ENCODE measurements at regions not wholly inside any gene's neighbourhood (a gene's known extent, or its start where the extent isn't known, plus 50 kb on each side); places are given as distances from the start of the nearest gene placed in this dataset.

DNA sequence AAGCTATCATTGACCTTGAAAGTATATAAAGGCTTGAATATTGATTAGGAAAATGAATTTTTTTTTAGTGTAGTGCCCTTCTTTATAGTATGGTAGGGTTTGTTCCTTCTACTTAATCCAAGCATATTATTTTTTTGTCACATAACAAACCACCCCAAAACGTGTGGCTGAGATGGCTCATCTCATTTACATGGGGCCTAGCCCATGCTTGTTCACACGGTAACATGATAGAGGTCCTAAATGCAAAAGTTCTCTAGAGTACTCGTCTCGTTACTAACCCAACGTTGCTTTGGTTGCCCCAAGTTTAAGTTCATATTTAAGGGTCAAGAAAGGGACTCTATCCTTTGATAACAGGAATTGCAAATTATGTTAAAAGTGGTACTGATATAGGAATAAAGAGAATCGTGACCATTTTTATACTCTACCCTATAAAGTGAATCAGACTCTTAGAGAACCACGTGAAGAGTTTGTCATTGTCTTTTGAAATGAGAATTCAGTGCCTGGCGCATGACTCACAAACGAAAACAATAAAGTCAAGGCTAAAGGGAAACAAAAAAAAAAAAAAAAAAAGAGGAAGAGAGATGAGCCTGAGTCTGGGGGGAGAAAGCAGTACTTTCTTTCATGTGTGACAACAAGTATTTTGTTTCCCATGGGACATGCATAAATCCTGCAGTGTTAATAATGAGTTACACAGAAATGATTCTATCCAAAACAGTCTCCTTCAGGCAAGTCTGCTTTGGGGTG lies 402.8 kb upstream of the NWD2 start:
- no peak for DNase-seq

- no peak for DNase-seq
Observed at GRCh38 chr4:36844448-36844847, 400.1 kb upstream of the NWD2 start.

- no peak for DNase-seq
Observed at GRCh38 chr4:36852856-36853255, 391.7 kb upstream of the NWD2 start.

DNA sequence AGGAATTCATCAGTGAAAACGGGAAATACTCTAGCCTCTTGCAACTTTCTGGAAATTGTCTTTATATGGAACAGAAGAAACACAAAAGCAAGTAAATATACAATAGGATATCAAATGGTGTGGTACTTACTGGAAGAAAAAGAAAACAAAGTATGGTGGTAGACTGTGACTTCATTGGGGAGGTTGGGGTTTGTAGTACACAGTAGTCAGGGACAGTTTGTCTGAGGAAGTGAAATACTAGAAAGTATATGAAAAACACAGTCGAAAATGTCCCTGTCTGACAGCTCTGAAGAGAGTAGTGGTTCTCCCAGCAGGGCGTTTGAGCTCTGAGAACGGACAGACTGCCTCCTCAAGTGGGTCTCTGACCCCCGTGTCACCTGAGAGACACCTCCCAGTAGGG lies 390.0 kb upstream of the NWD2 start:
- DNase-seq, result no peak

GRCh38 chr4:36863601-36864000 lies 380.9 kb upstream of the NWD2 start:
- no peak for DNase-seq

DNA sequence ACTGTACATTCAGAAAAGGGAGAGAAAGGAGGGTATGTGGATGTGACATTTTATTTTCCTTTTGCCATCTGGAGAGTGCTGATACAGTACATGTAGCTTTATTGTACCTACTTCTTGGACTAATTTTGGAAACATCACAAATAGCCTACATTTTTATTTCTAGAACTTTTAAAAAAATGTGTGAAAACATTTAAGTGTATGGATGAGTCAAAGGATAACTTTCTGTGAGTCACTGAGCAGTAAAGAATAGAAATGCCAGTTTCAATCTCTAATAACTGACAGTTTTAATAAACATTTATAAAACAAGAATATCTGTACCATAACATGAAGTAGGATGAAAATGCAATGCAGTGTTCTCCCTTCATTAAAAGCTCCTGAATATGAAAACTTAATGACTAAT lies 374.4 kb upstream of the NWD2 start:
- no peak for DNase-seq

DNA sequence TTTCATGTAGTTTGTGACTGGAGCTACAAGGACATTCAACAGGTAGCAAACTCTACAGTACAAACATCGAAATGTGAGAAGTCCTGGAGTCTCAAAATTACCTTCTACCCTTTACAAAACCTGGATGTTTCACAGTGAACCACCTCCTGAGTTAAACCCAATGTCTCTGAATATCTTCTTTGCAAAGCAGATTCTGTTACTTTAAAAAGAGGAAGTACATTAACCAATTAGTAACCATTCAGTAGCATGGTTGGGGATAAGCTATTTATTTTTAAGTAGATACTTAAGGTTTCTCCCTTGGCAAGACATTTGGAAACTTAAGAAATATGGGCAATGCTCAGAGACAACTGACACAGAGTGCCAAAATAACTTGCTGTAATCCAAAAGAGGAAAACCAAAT lies 371.9 kb upstream of the NWD2 start:
- no peak for DNase-seq

- DNase-seq, result no peak
Observed at GRCh38 chr4:36884151-36884550, 360.4 kb upstream of the NWD2 start.

GRCh38 chr4:36891971-36892370 lies 352.6 kb upstream of the NWD2 start:
- DNase-seq, result no peak

- no peak for DNase-seq
Observed at GRCh38 chr4:36900446-36900987, 344.0 kb upstream of the NWD2 start.

- DNase-seq, result no peak
Observed at GRCh38 chr4:36904823-36905222, 339.7 kb upstream of the NWD2 start.

DNA sequence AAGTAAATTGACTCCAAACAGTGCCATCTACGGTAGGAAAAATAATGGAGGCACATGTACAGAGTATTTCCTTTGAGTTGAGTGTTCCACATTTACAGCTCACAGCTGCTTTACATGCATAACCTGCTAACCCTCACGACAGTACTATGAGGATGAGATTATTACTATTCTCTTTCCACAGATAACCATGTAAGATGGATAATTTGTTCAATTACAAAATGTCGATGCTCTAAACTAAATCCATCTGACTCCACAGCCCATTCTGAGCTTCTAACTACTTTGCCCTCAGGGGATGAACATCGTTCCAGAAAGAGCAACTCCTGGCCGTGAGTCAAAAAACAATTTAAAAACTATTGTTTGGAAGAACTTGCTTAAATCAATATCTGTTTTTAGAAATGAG lies 330.4 kb upstream of the NWD2 start:
- no peak for DNase-seq

DNA sequence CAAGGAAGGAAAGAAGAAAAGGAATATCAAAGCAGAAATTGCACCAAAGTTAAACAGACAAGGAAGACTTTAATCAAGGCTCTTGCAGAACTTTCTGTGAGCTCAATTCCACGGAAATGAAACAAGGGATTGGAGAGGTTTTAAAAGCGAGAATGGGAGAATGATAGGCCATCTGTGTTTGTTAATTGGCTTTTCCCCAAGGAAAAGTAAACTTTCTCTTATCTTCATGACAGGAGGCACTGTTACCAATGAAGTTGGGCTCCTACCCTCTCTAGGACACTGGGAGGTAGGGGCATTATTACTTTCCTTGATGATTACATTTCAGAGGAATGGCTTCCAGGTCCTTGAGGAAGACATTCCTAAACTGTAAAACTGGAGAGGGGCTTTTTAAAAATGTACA lies 328.8 kb upstream of the NWD2 start:
- no peak for DNase-seq

DNA sequence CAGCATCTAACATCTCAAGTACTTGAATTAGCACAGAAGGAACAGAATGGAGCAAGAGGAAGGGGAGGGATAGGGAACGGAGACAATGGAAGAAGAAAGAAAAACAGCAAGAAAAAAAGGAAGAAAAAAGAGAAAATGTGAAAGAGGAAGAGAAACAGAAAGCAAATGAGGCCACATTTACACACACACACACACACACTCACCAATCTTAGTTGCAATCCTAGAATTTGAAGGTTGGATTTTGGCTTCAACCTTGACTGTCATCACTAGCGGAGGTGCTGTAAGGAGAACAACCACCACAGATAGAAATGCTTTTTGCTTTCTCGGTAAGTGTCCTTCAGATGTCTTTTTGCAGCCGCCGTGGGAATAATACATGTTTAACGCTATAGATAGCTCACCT lies 327.1 kb upstream of the NWD2 start:
- no peak for DNase-seq

- no peak for DNase-seq
Observed at GRCh38 chr4:36919721-36920120, 324.8 kb upstream of the NWD2 start.

GRCh38 chr4:36921476-36922216 lies 322.9 kb upstream of the NWD2 start:
- DNase-seq, result no peak

DNA sequence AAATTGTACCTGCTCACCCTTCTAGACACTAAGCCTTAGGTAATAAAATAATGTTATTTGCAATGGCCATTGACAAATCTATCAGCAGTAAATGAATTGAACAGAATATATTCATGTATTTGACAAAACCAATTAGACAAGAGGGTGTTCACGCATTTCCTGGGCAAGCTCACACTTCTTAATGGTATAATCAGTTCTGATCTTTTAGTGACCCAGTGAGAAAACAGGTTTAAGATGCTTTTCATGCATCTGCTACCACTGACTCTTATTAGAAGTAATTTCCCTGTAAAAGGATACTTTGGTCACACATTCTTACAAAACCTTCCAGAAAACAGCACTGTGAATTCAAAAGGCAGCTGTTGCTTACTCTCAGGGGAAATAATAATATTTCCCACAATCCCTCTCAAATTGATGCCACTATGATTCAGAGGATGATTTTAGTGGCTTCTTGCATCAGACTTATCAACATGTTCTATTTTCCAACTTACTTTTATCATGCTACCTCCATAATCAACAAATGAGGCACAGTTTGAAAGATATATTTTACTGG lies 313.9 kb upstream of the NWD2 start:
- DNase-seq, result no peak

GRCh38 chr4:36944232-36944631 lies 300.3 kb upstream of the NWD2 start:
- DNase-seq, result no peak

DNA sequence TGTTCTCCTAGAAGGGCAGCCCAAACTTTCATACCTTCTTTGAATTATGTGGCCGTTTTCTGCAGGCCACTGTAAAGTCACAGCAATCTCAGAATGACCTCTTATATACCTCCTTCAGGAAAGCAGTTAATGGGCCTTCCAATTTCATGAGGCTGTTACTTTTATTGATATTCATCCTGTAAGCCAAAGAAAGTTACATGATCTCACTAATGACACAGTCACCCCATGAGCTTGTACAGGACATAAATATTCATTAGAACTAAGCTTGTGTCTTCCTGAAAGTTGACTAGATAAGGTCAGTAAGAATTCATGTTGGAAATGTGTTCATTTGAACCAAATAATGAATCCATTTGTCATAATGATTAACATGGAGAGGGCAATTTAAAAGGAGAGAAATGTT lies 283.1 kb upstream of the NWD2 start:
- DNase-seq, result no peak

GRCh38 chr4:36966756-36967460 lies 277.6 kb upstream of the NWD2 start:
- DNase-seq, result no peak

DNA sequence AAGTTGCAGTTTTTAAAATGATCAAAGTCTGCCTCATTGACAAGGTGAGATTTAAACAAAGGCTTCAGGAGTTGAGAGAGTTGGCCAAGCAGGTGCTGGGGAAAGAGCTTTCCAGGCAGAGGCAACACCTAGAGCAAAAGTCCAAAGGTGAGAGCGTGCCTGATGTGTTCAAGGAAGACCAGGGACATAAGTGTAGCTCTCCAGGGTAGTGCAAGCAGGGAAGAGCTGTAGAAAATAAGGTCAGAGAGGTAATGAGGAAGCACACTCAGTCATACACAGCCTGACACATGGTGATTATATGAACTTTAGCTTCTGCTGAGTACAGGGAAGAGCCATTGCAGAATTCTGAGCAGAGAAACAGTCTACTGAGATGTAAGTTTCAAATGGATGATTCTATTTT lies 265.0 kb upstream of the NWD2 start:
- no peak for DNase-seq

- DNase-seq, result no peak
Observed at GRCh38 chr4:36990128-36990872, 254.2 kb upstream of the NWD2 start.

GRCh38 chr4:36997727-36998126 lies 246.8 kb upstream of the NWD2 start:
- DNase-seq, result no peak

All from activated CD4-positive, alpha-beta T cell treated with anti-CD3 and anti-CD28 coated beads for 1 hour (primary cell).